ENCODE measurements at regions not wholly inside any gene's neighbourhood (a gene's known extent, or its start where the extent isn't known, plus 50 kb on each side); places are given as distances from the start of the nearest gene placed in this dataset.

GRCh38 chr15:81504170-81504905 lies 130.3 kb upstream of the TMC3 start:
- Mint-ChIP-seq H3K4me1 (peaks cover 2% of the 10 kb centered on the region), H3K9me3 (peaks cover 10% of the 10 kb centered on the region), H3K4me3 (no peak overlapping the region), H3K27ac (no peak overlapping the region), H3K27me3 (ENCODE audit: low read depth) (no peaks in the 10 kb centered on the region), H3K36me3 (no peaks in the 10 kb centered on the region)
- DNase-seq (ENCODE audit: low spot score in 2 of 2, unreplicated experiment in 2 of 2): no peak
- TF ChIP-seq CTCF (IDR thresholded peaks at IDR 0.05; ENCODE audit: unreplicated experiment): no peak

DNA sequence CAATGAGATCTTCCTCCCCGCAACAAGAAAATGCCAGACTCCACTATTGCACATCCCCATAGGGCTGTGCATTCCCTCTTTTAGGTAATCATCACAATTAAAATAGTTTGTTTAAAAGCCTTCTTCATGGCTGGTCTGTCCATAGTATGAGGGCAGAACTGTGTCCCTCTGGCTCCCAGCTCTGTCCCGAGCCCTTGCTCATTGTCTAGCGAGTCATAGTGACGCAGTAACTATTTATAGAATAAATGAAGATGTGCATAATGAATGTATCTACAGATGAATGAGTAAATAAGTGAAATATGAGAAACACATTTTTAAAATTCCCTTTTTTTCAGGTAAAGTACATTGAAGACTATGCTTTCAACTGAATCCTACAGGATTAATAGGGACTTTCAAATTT lies 128.4 kb upstream of the TMC3 start:
- Mint-ChIP-seq H3K27me3 (ENCODE audit: low read depth) (no peaks in the 10 kb centered on the region), H3K4me3 (no peak overlapping the region), H3K27ac (no peak overlapping the region), H3K36me3 (no peaks in the 10 kb centered on the region), H3K4me1 (peaks cover 2% of the 10 kb centered on the region), H3K9me3 (peaks cover 10% of the 10 kb centered on the region)
- TF ChIP-seq CTCF (IDR thresholded peaks at IDR 0.05; ENCODE audit: unreplicated experiment): no peak
- DNase-seq (ENCODE audit: low spot score in 2 of 2, unreplicated experiment in 2 of 2): no peak

DNA sequence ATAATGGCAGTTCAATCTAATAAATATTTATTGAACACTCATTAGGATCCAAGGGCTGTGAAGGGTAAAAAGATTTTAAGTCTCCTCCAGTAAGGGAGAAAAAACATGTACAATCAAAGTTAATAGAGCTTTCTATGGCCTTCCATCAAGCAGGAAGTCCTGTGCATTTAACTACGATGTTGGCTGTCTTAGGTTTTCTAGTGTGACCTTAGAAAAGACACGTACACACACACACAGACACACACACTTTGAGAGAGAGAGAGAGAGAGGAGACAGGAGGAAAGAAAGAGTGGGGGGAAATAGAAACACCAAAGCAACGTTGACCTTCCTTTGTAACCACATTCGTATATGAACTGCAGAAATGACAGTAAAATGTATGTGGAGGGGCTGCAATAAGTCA lies 126.1 kb upstream of the TMC3 start:
- H3K27ac Mint-ChIP-seq: no peak overlapping the region
- no peak for TF ChIP-seq CTCF (IDR thresholded peaks at IDR 0.05; ENCODE audit: unreplicated experiment)
- H3K9me3 Mint-ChIP-seq: peaks cover 10% of the 10 kb centered on the region
- H3K4me1 Mint-ChIP-seq: peaks cover 2% of the 10 kb centered on the region
- H3K4me3 Mint-ChIP-seq: no peak overlapping the region
- H3K36me3 Mint-ChIP-seq: no peaks in the 10 kb centered on the region
- peaks cover 3% of the 10 kb centered on the region for H3K27me3 Mint-ChIP-seq (ENCODE audit: low read depth)
- DNase-seq (ENCODE audit: low spot score in 2 of 2, unreplicated experiment in 2 of 2): no peak

DNA sequence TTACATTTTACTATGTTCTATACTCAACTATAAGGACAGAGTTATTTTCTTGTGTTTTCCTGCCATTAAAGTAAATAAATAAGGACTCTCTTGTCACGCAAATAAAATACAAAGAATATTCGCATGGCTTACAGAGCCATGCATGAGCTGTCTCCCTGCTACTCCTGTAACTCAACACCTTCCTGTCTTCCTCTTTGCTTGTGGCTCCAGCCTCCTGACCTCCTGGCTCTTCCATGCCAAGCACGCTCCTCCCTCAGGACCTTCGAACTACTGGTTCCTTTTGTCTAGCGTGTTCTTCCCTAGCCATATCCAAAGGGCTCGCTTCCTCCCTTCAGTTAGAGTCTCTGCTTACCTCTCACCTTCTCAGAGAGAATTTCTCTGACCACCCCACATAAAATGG lies 124.3 kb upstream of the TMC3 start:
- TF ChIP-seq CTCF (IDR thresholded peaks at IDR 0.05; ENCODE audit: unreplicated experiment): no peak
- Mint-ChIP-seq H3K36me3 (no peaks in the 10 kb centered on the region), H3K9me3 (peaks cover 10% of the 10 kb centered on the region), H3K4me1 (peaks cover 2% of the 10 kb centered on the region), H3K27me3 (ENCODE audit: low read depth) (peaks cover 3% of the 10 kb centered on the region), H3K4me3 (no peak overlapping the region), H3K27ac (no peak overlapping the region)
- DNase-seq (ENCODE audit: low spot score in 2 of 2, unreplicated experiment in 2 of 2): no peak

DNA sequence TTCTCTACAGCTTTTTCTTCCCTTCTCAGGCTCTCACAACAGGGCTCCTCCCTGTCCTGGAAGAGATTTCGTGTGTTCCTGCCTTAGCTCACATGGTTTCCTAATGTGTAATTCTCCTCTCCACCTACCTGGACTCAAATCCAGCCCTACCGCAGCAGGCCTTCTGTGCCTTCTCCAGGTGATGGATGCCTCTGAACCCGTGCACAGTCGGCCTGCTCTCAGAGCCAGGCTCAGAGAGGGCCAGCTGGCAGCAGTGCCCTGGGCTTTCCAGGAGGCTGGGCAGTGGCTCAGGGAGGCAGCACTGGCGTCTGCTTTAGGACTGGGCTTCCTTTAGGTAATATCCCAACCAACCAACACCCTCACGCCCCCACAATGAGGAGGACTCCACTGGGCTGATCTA lies 123.2 kb upstream of the TMC3 start:
- no peak for DNase-seq (ENCODE audit: low spot score in 2 of 2, unreplicated experiment in 2 of 2)
- H3K4me1 Mint-ChIP-seq: peaks cover 3% of the 10 kb centered on the region
- TF ChIP-seq CTCF (IDR thresholded peaks at IDR 0.05; ENCODE audit: unreplicated experiment): no peak
- H3K36me3 Mint-ChIP-seq: no peaks in the 10 kb centered on the region
- H3K27ac Mint-ChIP-seq: no peak overlapping the region
- no peak overlapping the region for H3K4me3 Mint-ChIP-seq
- peaks cover 10% of the 10 kb centered on the region for H3K9me3 Mint-ChIP-seq
- H3K27me3 Mint-ChIP-seq (ENCODE audit: low read depth): peaks cover 7% of the 10 kb centered on the region
